ENCODE measurements at regions not wholly inside any gene's neighbourhood (a gene's known extent, or its start where the extent isn't known, plus 50 kb on each side); places are given as distances from the start of the nearest gene placed in this dataset.

DNA sequence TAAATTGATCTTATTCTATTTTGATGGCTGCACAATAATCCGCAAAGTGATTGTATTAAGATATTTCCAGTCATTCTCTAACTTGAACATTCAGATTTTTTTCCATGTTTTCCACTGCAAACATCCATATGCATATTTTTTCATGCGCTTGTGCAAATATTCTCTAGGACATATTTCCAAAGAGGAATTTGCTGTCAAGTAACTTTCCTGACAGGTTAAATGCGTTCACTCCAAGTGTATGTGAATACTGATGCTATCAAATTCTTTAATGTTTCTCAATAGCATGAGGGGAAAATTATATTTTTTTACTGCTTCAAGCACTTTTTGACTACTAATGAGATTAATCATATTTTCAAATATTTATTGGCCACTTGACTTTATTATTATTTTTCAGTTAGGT is 135.3 kb upstream of the LGR5 start:
- DNase-seq (ENCODE audit: low read depth in 4 of 6, low spot score in 6 of 6) = no peak
- no peaks in the 10 kb centered on the region for H3K4me1 ChIP-seq (ENCODE audit: control insufficient read depth, insufficient read depth, low read length)
- no peak overlapping the region for H3K4me3 ChIP-seq (ENCODE audit: low read depth, low read length)
- WGBS (ENCODE audit: insufficient coverage) = 100% methylated on average over 1 of the region's 3 CpGs
- no peaks in the 10 kb centered on the region for H3K27me3 ChIP-seq (ENCODE audit: control insufficient read depth, insufficient read depth, low read length)
- H3K36me3 ChIP-seq (ENCODE audit: control insufficient read depth, insufficient read depth, low read length) = no peaks in the 10 kb centered on the region
- no peak overlapping the region for H3K27ac ChIP-seq (ENCODE audit: low read depth, low read length)
- no peaks in the 10 kb centered on the region for H3K9me3 ChIP-seq (ENCODE audit: control insufficient read depth, insufficient read depth, low read length)

DNA sequence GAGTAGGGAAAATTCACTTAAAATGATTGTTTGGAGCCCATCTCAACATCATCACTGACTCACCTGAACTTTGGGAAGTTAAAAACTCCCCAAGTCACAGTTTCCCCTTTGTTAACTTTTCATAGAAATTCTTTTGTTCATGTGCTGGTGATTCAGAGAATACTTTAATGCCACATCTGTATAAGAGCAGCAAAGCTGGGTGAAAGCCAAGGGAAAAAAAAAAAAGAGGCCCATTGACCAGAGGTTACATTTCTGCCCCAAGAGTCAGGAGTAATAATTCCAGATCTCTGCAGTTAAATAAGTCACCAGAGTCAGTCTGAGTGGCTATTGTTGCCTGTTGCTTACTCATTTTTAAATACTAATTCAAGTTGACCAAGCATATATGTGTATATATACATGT is 136.4 kb upstream of the LGR5 start:
- no peak overlapping the region for H3K27ac ChIP-seq (ENCODE audit: low read depth, low read length)

DNA sequence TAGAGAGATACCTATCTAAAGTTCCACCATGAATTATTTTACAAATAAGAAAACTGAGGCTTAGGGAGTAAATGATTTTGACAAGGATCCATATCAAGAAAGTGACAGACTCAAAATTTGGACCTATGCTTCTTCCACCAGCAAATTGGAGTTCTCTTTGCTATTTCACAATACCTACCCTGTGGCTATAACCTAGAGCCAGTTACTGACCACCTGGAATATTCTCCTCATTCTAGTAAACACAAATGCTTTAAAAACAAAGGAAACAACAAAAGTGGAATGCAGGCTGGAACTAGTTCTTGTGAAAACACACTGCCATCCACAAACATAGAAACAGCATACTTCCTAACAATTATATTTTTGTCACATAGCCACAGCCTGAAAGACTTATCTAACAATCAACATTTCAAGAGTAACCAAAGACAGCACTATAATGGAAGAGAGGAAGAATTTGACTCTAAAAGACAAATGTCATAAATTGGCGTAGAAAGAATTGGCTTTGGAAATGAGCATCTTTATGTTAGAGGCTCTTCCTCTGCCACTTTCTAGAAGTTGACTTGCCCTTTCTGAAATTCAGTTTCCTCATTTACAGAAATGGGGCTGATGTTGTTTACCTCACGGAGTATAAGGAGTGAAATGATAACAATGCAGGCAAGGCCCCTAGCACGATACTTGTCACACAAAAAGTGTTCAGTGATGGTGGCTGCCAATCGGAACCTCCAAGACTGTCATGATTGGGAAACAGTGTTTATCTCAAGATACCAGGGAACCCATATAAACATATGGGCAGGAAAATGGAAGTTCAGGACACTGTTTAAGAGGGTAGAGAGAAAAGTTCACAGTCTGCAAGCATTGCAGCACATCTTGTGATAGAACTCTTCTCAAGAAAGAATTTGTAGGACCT is 138.6 kb upstream of the LGR5 start:
- 100% methylated on average over 1 of the region's 4 CpGs for WGBS (ENCODE audit: insufficient coverage)
- Histone ChIP-seq H3K4me1 (ENCODE audit: control insufficient read depth, insufficient read depth, low read length) (no peaks in the 10 kb centered on the region), H3K36me3 (ENCODE audit: control insufficient read depth, insufficient read depth, low read length) (no peaks in the 10 kb centered on the region), H3K27ac (ENCODE audit: low read depth, low read length) (no peak overlapping the region), H3K9me3 (ENCODE audit: control insufficient read depth, insufficient read depth, low read length) (no peaks in the 10 kb centered on the region), H3K4me3 (ENCODE audit: low read depth, low read length) (no peak overlapping the region), H3K27me3 (ENCODE audit: control insufficient read depth, insufficient read depth, low read length) (no peaks in the 10 kb centered on the region)
- no peak for DNase-seq (ENCODE audit: low read depth in 4 of 6, low spot score in 6 of 6)

More for the DNA sequence above, 136.4 kb upstream of the LGR5 start:
- Histone ChIP-seq H3K36me3 (ENCODE audit: control insufficient read depth, insufficient read depth, low read length) (no peaks in the 10 kb centered on the region), H3K27me3 (ENCODE audit: control insufficient read depth, insufficient read depth, low read length) (no peaks in the 10 kb centered on the region), H3K4me1 (ENCODE audit: control insufficient read depth, insufficient read depth, low read length) (no peaks in the 10 kb centered on the region), H3K4me3 (ENCODE audit: low read depth, low read length) (no peak overlapping the region), H3K9me3 (ENCODE audit: control insufficient read depth, insufficient read depth, low read length) (no peaks in the 10 kb centered on the region)
- DNase-seq (ENCODE audit: low read depth in 4 of 6, low spot score in 6 of 6) = no peak

DNA sequence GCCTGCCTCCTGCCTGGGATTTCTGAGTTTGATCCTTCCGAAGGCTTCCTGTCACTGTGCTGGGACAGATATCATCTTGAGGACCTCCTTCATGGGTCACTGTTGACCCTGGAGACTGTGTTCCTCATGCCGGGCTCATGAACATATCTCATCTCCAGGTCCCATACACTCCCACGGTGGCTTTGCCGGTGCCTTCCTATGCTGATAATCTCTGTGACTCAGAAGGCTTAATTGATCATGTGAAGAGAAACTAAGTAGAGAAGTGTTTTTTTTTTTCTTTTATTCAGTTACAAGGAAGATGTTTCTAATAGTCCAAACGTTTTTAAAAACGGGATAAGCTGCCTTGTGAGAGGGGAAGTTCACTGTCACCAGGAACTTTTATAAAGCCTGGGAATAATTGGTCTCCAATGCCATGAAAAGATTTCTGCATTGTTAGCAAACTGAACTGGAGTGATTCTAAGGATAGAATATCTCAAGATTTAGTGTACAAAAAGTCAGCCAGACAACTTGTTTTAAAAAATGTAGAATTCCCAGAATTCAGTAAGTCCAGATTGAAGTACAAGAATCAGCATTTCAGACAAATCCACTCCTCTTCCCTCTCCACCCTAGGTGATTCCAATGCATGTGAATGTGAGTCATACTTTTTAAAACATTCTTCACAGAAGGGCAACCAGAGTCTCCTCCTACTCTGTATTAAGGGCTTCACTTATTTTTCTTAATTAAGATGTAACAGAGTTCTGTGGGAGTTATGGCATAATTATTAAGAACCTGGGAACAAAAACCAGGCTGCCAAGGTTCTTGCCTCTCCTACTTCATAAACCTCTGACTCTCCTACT is 139.8 kb upstream of the LGR5 start:
- no peaks in the 10 kb centered on the region for H3K9me3 ChIP-seq (ENCODE audit: control insufficient read depth, insufficient read depth, low read length)
- no peak for DNase-seq (ENCODE audit: low read depth in 4 of 6, low spot score in 6 of 6)
- H3K4me3 ChIP-seq (ENCODE audit: low read depth, low read length) = no peak overlapping the region
- no peaks in the 10 kb centered on the region for H3K36me3 ChIP-seq (ENCODE audit: control insufficient read depth, insufficient read depth, low read length)
- no peak overlapping the region for H3K27ac ChIP-seq (ENCODE audit: low read depth, low read length)
- 86% methylated on average over 1 of the region's 6 CpGs for WGBS (ENCODE audit: insufficient coverage)
- no peaks in the 10 kb centered on the region for H3K27me3 ChIP-seq (ENCODE audit: control insufficient read depth, insufficient read depth, low read length)
- no peaks in the 10 kb centered on the region for H3K4me1 ChIP-seq (ENCODE audit: control insufficient read depth, insufficient read depth, low read length)

- Histone ChIP-seq H3K4me1 (ENCODE audit: control insufficient read depth, insufficient read depth, low read length) (no peaks in the 10 kb centered on the region), H3K27me3 (ENCODE audit: control insufficient read depth, insufficient read depth, low read length) (no peaks in the 10 kb centered on the region), H3K4me3 (ENCODE audit: low read depth, low read length) (no peak overlapping the region), H3K36me3 (ENCODE audit: control insufficient read depth, insufficient read depth, low read length) (no peaks in the 10 kb centered on the region), H3K9me3 (ENCODE audit: control insufficient read depth, insufficient read depth, low read length) (no peaks in the 10 kb centered on the region), H3K27ac (ENCODE audit: low read depth, low read length) (no peak overlapping the region)
- DNase-seq (ENCODE audit: low read depth in 4 of 6, low spot score in 6 of 6) = no peak
These were observed 140.1 kb upstream of the TSPAN8 start for GRCh38 chr12:71297930-71298329.

GRCh38 chr12:71295953-71296352 is 138.2 kb upstream of the TSPAN8 start:
- no peaks in the 10 kb centered on the region for H3K4me1 ChIP-seq (ENCODE audit: control insufficient read depth, insufficient read depth, low read length)
- no peaks in the 10 kb centered on the region for H3K9me3 ChIP-seq (ENCODE audit: control insufficient read depth, insufficient read depth, low read length)
- H3K4me3 ChIP-seq (ENCODE audit: low read depth, low read length) = no peak overlapping the region
- no peak overlapping the region for H3K27ac ChIP-seq (ENCODE audit: low read depth, low read length)
- H3K27me3 ChIP-seq (ENCODE audit: control insufficient read depth, insufficient read depth, low read length) = no peaks in the 10 kb centered on the region
- H3K36me3 ChIP-seq (ENCODE audit: control insufficient read depth, insufficient read depth, low read length) = no peaks in the 10 kb centered on the region
- 100% methylated on average over 1 of the region's 1 CpG for WGBS (ENCODE audit: insufficient coverage)
- DNase-seq (ENCODE audit: low read depth in 4 of 6, low spot score in 6 of 6) = no peak

DNA sequence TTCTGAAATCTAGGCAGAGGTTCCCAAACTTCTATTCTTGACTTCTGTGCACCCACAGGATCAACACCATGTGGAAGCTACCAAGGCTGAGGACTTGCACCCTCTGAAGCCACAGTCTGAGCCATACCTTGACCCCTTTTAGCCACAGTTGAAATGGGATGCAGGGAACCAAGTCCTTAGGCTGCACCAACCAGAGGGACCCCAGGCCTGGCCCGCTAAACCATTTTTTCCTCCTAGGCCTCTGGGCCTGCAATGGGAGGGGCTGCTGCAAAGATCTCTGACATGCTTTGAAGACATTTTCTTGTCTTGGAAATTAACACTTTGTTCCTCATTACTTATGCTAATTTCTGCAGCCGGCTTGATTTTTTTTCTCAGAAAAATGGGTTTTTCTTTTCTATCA is 133.9 kb upstream of the TSPAN8 start:
- H3K9me3 ChIP-seq (ENCODE audit: control insufficient read depth, insufficient read depth, low read length) = no peaks in the 10 kb centered on the region
- no peak for DNase-seq (ENCODE audit: low read depth in 4 of 6, low spot score in 6 of 6)
- H3K27ac ChIP-seq (ENCODE audit: low read depth, low read length) = no peak overlapping the region
- H3K4me3 ChIP-seq (ENCODE audit: low read depth, low read length) = no peak overlapping the region
- no peaks in the 10 kb centered on the region for H3K4me1 ChIP-seq (ENCODE audit: control insufficient read depth, insufficient read depth, low read length)
- H3K27me3 ChIP-seq (ENCODE audit: control insufficient read depth, insufficient read depth, low read length) = no peaks in the 10 kb centered on the region
- H3K36me3 ChIP-seq (ENCODE audit: control insufficient read depth, insufficient read depth, low read length) = no peaks in the 10 kb centered on the region
- 100% methylated on average over 2 of the region's 2 CpGs for WGBS (ENCODE audit: insufficient coverage)

- Histone ChIP-seq H3K9me3 (ENCODE audit: control insufficient read depth, insufficient read depth, low read length) (no peaks in the 10 kb centered on the region), H3K27me3 (ENCODE audit: control insufficient read depth, insufficient read depth, low read length) (no peaks in the 10 kb centered on the region), H3K4me3 (ENCODE audit: low read depth, low read length) (no peak overlapping the region), H3K4me1 (ENCODE audit: control insufficient read depth, insufficient read depth, low read length) (no peaks in the 10 kb centered on the region), H3K27ac (ENCODE audit: low read depth, low read length) (no peak overlapping the region), H3K36me3 (ENCODE audit: control insufficient read depth, insufficient read depth, low read length) (no peaks in the 10 kb centered on the region)
- WGBS (ENCODE audit: insufficient coverage) = no CpG with 5 or more reads among the region's 1 CpG
- DNase-seq (ENCODE audit: low read depth in 4 of 6, low spot score in 6 of 6) = no peak
These were observed 126.1 kb upstream of the TSPAN8 start for GRCh38 chr12:71283883-71284282.

GRCh38 chr12:71282925-71283324 is 125.1 kb upstream of the TSPAN8 start:
- WGBS (ENCODE audit: insufficient coverage) = no CpG with 5 or more reads among the region's 5 CpGs
- no peaks in the 10 kb centered on the region for H3K9me3 ChIP-seq (ENCODE audit: control insufficient read depth, insufficient read depth, low read length)
- no peaks in the 10 kb centered on the region for H3K27me3 ChIP-seq (ENCODE audit: control insufficient read depth, insufficient read depth, low read length)
- H3K4me1 ChIP-seq (ENCODE audit: control insufficient read depth, insufficient read depth, low read length) = no peaks in the 10 kb centered on the region
- H3K36me3 ChIP-seq (ENCODE audit: control insufficient read depth, insufficient read depth, low read length) = no peaks in the 10 kb centered on the region
- DNase-seq (ENCODE audit: low read depth in 4 of 6, low spot score in 6 of 6) = no peak
- no peak overlapping the region for H3K27ac ChIP-seq (ENCODE audit: low read depth, low read length)
- H3K4me3 ChIP-seq (ENCODE audit: low read depth, low read length) = no peak overlapping the region

DNA sequence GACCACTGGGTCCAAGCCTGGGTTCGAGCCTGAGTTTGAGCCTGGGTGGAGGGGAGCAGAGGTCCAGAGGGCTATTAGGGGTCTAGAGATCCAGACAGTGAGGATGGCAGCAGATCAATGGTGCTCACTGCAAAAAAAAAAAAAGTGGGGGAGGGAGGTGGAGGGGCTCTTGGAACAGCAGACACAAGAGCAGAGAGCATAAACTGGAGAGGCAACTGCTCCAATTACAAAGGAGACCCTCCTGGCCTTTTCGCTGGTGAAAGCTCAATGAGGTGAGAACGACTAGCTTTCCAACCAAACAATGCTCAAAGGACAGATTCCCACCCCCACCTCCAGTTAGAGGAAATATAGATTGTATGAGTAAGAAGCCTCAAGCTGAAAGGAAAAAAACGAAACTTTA is 124.2 kb upstream of the TSPAN8 start:
- H3K36me3 ChIP-seq (ENCODE audit: control insufficient read depth, insufficient read depth, low read length) = no peaks in the 10 kb centered on the region
- WGBS (ENCODE audit: insufficient coverage) = 71% methylated on average over 1 of the region's 4 CpGs
- no peaks in the 10 kb centered on the region for H3K4me1 ChIP-seq (ENCODE audit: control insufficient read depth, insufficient read depth, low read length)

More for the DNA sequence above, 124.2 kb upstream of the TSPAN8 start:
- Histone ChIP-seq H3K27ac (ENCODE audit: low read depth, low read length) (no peak overlapping the region), H3K27me3 (ENCODE audit: control insufficient read depth, insufficient read depth, low read length) (no peaks in the 10 kb centered on the region), H3K9me3 (ENCODE audit: control insufficient read depth, insufficient read depth, low read length) (no peaks in the 10 kb centered on the region), H3K4me3 (ENCODE audit: low read depth, low read length) (no peak overlapping the region)
- no peak for DNase-seq (ENCODE audit: low read depth in 4 of 6, low spot score in 6 of 6)

Measured in spinal cord (tissue), 9 donors.